ENCODE measurements at regions not wholly inside any gene's neighbourhood (a gene's known extent, or its start where the extent isn't known, plus 50 kb on each side); places are given as distances from the start of the nearest gene placed in this dataset.
"Not testable (repeated sequence)": the region's sequence is repeated elsewhere in the genome, so short reads cannot be mapped to it uniquely, and the experiment has no call there.

DNA sequence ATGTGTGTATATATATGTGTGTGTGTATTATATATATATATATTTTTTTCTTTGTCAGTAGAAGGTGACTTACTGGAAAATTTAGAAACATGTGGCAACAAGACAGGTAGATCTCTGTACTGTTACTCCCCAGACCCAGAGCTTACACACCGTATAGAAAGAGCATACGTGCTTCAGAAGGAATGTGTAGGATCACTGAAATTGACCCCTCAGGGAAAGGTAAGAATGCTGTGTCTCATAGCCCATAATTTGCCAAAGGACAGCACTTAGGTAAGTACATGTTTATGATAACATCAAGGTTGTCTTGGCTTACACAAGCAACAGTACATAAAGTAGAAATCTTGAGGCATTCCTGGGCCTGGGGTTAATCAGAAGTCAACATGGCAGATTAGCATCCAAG, 54.2 kb upstream of the PDE3B start:
- TF ChIP-seq POLR2AphosphoS5 (IDR thresholded peaks at IDR 0.05; ENCODE audit: low read depth, low read length) (no peak), TAF1 (IDR thresholded peaks at IDR 0.05; ENCODE audit: borderline replicate concordance, low read depth, low read length) (no peak), POLR2A (IDR thresholded peaks at IDR 0.05; ENCODE audit: low read depth, low read length) (no peak)
- DNase-seq (ENCODE audit: insufficient read length) (no peak), FAIRE-seq (no peak)

GRCh38 chr11:14591046-14591445, 52.6 kb upstream of the PDE3B start:
- not testable (repeated sequence) for DNase-seq (ENCODE audit: insufficient read length); FAIRE-seq

GRCh38 chr11:14593671-14594070, 49.9 kb upstream of the PDE3B start:
- DNase-seq (ENCODE audit: insufficient read length) = no peak
- TF ChIP-seq POLR2A (IDR thresholded peaks at IDR 0.05; ENCODE audit: low read depth, low read length) = no peak
- no peak for TF ChIP-seq TAF1 (IDR thresholded peaks at IDR 0.05; ENCODE audit: borderline replicate concordance, low read depth, low read length)
- no peak for TF ChIP-seq POLR2AphosphoS5 (IDR thresholded peaks at IDR 0.05; ENCODE audit: low read depth, low read length)
- no peak for FAIRE-seq

Data from GM12892 (cell line).